ENCODE measurements at regions not wholly inside any gene's neighbourhood (a gene's known extent, or its start where the extent isn't known, plus 50 kb on each side); places are given as distances from the start of the nearest gene placed in this dataset.

GRCh38 chr16:26840691-26841090 lies 226.0 kb upstream of the C16orf82 start:
- TF ChIP-seq CTCF (conservative IDR thresholded peaks at IDR 0.05 in 1 of 2, IDR thresholded peaks at IDR 0.05 in 1 of 2; ENCODE audit: low read depth in 1 of 2, low read length in 2 of 2) = no peak
- TF ChIP-seq EZH2 (IDR thresholded peaks at IDR 0.05; ENCODE audit: low read length, missing control alignments) = no peak

All from fibroblast of lung (primary cell).